Thyroid gland (tissue), 1 donor: ENCODE measurements at regions not wholly inside any gene's neighbourhood (a gene's known extent, or its start where the extent isn't known, plus 50 kb on each side); places are given as distances from the start of the nearest gene placed in this dataset. TPM values are rescaled to one million over a fixed set of nuclear protein-coding genes. Genes with fewer than 3 reads are reported as not detected.

Source experiments
- small RNA-seq: library from RNA; depleted of rRNA; stranded (forward); fragments of <200 nt; gene quantifications from one replicate; pipeline ENCODE3, GENCODE V24; 2016

Small RNA genes in the stretch of these regions (small RNA-seq; reads per million reads assigned to genes)
- not detected for gene AC145350.3
